ENCODE measurements at regions not wholly inside any gene's neighbourhood (a gene's known extent, or its start where the extent isn't known, plus 50 kb on each side); places are given as distances from the start of the nearest gene placed in this dataset.

GRCh38 chr9:108271236-108271635, 584.5 kb downstream of the ACTL7B start:
- TF ChIP-seq CTCF (IDR thresholded peaks at IDR 0.05) (no peak), POLR2A (IDR thresholded peaks at IDR 0.05) (no peak), EP300 (IDR thresholded peaks at IDR 0.05) (no peak)
